ENCODE measurements at regions not wholly inside any gene's neighbourhood (a gene's known extent, or its start where the extent isn't known, plus 50 kb on each side); places are given as distances from the start of the nearest gene placed in this dataset.

DNA sequence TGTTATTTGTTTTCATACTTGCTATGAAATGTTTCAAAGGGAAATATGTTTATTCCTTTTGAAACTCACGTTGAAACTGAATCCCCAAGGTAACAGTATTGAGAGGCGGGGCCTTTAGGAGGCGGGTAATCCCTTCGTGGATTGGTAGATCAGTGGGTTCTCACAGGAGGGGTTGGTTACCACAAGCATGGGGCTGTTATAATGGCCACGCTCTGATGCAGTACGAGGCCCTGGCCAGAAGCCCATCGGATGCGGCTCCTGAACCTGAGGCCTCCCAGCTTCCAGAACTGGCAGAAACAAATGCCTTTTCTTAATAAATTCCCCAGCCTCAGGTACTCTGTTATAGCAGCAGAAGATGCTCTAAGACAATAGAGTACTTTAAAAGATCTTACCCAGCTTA, 135.7 kb downstream of the ASB1 start:
- no peak for DNase-seq

DNA sequence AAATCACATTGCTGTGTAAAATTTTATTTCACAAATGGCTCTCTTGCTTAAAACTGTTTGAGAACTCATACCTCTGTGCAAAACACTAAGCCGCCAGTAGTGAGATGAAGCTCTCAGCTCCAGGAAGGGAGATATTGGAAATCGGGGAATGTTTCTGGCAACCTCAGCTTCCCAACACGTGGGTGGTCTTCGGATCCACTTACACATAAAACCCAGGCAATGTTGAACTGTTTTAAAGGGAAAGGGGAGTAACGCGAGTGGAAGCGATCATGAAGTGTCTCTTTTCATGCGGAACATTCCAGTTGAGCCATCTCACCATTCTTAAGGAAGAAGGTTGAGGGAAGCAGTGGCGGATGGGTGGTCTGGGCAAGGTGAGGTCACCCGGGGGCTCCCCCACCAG, 136.8 kb downstream of the ASB1 start:
- no peak for DNase-seq

DNA sequence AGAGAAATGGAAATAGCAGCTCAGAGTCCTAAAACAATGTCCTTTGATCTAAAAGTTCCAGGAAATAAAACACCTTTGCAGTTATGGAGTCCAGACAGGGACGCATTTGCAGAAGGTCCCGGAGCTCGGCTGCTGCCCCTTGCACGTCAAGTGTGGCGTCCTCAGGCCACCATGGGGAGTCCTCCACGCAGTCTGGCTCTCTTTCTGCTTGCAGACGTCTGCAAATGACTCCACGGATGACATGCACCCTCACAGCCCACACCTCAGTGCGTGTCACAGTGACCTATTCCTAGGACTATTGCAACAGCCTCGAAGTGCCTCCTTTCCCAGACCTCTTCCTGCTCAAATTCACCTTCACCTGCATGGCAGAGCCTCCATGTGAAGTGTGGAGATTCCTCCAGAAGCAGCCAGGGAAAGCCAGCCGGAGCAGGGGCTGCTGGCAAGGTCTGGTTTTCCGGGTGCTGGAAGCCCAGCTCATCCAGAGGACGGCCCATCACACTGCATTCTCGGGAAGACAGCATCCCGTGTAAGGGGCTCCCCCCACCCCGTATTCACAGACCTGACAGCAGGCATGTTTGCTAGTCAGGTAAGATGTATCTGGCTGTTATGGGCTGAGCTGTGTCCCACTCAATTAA, 137.7 kb downstream of the ASB1 start:
- DNase-seq, result no peak

DNA sequence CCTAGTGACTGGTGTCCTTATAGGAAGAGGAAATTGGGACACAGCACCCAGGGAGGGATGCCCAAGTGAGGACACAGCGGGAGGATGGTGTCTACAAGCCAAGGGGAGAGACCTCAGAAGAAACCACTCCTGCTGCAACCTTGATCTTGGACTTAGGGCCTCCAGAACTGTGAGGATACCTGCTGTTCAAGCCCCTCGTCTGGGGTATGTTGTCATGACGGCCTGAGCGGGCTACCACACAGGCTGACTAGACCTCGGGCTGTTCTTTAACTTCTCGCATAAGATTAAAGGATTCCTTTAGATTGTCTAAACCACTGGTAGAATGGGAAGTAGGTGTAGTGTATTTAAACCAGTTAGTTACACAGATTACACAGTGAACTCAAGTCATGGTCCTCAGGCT, 138.3 kb downstream of the ASB1 start:
- DNase-seq, result no peak

DNA sequence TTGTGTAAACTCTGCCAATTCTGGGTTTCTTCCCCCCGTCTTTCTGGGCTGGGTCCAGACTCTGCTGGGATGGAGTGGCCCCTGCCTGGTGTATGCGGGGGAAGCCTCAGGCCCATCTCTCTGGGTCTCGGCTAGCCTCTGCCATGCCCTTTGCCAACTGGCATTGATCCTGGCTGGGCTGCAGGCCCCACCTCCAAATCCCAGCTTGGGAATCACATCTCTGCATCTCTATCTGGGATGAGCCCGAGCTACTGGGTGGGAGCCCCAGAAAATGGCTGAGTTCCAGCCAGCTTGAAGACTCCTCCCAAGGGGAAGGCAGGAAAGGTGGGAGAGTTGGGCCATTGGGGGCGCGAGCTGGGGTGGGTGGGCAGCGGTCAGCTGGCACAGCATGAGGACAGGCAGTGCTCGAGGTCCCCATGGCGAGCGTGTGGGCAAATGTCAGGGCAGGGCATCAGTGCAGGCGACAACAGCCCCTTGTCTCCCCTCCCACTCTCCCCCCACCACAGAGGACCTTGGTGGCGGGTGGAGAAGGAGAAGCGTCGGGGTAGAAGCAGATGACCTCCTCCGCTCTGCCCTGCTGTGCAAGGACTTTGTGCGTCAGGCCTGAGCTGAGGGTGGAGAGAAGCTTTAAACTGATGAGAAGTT, 139.4 kb downstream of the ASB1 start:
- DNase-seq, result no peak

DNA sequence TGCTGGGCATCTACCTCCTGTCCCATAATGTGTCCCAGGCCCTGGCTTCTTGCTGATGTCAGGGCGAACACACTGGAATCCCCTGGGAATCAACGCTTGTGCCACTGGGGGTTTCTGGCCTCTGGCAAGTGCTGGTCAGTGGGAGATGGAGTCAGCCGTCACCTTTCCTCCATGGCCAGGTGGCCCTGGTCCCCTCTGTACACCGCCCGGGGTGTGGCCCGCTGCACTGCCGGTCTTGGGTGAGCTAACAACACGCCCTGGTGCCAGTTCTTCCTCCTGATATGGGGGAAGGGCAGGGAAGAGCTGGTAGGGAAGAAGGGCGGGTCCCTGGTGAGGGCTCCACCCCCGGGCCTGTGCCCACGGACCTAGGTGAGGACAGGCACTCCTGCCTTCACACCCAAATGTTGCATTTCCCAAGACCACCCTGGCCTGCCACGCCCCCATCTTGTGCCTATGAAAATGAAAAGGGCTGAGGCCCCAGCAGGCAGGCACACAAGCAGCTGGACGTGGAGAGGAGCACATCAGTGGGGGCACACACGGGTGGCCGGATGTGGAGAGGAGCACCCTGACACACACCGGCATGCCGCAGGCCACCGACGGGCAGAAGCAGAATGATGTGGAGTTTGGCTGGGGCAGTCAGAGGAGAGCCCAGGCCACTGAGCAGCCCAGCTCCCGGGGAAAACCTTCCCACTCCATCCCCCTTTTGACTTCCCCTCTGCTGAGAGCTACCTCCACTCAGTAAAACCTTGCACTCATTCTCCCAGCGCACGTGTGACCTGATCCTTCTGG, 140.5 kb downstream of the ASB1 start:
- DNase-seq, result no peak

DNA sequence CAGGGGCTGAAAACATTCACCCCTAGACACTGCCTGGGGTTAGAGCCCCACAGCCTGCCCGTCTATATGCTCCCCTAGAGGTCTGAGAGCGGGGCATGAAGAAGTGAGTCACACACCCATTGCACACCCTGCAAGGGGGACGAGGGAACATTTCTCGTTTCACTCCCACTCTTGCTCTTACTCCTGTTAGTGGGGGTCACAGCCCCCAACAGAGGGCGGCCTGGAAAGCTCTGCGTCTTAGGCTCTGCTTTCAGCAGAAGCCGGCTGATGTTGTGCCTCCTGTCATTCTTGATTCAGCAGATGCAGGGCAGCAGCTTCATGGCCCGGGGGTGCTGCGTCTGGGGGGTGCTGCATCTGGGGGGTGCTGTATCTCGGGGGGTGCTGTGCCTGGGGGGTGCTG, 141.3 kb downstream of the ASB1 start:
- no peak for DNase-seq

DNA sequence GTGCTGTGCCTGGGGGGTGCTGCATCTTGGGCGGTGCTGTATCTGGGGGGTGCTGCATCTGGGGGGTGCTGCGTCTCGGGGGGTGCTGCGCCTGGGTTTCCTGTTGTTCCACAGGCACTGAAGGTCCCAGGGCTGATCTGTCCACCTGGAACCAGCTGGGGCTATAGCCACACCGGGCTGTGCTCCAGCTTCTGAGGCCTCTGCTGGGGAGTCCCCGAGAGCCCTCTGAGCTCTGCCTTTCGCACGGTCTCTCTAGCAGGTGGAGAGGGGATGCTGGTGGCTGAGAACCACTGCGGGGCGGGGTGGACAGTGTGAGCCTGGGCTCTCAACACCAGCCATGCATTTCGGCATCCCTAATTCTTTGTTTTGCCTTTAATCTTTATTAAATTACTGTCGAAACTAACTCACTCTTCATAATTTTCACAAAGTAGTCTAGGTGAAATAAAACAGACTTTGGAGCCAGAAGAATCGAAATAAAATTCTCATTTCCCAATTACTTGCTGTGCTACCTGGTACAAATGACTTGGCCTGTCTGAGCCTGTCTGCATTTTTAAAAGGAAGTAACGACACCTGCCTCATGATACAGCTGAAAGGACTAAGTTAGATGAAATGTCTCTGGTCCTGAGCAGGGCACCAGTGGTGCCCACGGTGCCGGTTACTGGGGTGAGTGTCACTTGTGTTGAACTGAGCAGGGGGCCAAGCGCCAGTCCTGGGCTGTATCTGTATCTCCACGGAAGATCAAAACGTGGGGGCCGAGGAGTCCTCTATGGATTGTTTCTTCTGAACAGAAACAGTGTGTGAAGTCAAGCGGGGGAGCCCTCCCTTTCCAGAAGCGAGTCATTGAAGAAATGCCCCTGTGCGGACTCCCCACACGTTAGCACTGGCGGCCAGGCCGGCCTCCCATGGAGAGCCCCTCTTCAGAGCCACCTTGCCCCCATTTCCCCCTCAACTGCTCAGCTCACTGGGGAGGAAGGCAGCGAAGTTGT, 142.0 kb downstream of the ASB1 start:
- DNase-seq, result no peak

DNA sequence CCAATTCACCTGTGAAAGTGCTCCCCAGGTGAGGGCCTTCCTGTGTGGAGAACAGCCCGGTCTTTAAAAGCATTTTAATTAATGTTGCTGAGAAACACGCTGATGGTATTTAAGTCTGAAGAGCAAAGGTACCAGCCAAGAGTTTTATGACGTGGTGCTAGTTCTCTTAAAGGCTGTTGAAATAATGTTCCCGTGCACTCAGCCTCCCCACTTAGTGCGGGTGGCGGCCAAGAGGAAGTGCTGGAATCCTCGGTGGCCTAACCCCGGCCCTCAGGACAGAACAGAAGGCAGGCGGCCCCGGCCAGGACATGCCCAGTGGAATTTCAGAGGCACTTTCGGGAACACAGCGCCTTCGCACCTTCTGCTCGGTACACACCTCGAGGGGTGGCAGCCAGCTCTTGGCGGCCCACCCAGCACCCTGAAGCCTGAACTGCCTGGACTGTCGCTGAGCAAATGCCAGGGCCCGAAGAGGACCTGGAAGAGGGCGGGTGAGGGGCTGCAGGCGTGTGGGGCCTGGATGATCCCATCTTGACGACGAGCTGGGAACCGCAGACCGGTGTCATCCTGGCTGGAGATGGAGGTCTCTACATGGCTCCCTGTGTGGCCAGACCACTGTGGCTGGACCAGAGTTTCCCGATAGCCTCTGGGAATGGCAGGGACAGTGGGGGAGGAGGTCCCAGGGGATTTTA, 142.9 kb downstream of the ASB1 start:
- no peak for DNase-seq

DNA sequence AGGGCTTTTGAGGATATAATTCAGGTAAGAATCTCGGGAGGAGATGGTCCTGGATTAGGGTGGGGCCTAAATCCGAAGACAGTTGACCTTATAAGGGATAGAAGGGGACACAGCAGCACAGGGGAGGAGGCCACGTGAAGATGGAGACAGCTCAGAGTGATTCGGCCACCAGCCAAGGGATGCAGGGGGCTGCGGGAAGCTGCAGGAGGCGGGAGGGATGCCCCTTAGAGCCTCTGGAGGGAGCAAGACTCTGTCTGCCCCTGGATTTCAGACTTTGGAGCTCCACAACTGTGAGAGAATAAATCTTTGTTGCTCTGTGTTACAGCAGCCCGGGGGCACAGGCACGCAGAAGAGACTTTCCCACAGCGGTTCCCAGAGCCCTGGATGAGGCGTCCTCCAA, 143.7 kb downstream of the ASB1 start:
- DNase-seq, result no peak

DNA sequence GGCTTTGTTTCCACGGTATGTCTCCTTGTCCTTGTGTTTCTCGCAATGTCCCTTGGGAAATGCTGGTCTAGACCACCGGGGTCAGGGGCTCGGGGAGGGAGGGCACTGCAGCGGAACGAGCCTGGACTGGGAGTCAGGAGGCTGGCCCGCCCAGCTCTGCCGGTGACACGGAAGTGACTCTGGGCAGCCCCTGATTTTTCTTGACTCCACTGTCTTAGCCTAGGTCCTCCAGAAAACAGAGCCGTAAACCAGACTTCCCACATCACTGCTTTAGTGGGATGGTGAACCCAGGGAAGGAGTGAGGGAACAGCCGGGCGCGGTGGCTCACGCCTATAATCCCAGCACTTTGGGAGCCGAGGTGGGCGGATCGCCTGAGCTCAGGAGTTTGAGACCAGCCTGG, 144.2 kb downstream of the ASB1 start:
- no peak for DNase-seq

DNA sequence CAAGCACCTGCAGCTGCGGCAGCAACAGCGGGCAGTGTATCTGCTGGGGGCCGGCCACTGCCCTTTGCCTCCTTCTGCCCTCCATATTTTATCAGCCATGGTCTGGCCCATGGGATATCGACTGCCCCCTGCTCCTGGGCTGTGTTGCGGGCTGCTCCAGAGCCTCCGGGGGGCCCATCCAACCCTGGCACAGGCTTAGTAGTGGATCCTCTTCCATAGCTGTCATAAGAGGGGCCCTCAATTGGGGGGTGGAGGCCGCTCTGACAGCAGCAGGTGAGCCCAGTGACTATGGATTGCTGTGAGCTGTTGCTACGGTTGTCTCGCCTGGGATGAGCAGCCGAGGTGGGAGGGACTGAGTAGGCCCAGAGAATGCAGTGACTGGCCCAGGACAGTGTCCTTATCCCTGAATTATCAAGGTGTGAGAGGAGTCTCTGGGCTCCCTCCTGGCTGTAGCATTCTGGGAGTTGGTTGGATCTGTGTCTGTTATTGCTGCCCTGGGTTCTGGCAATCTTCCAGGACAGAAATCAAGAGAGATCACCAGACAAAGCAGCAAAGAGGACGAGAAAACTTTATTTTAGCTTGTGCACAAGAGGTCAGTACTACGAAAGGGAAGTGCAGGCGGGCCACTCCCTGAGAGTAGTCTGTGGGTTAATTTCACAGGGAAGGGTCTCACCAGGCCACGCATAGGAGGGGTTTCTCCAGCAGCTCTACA, 145.1 kb downstream of the ASB1 start:
- DNase-seq, result no peak

DNA sequence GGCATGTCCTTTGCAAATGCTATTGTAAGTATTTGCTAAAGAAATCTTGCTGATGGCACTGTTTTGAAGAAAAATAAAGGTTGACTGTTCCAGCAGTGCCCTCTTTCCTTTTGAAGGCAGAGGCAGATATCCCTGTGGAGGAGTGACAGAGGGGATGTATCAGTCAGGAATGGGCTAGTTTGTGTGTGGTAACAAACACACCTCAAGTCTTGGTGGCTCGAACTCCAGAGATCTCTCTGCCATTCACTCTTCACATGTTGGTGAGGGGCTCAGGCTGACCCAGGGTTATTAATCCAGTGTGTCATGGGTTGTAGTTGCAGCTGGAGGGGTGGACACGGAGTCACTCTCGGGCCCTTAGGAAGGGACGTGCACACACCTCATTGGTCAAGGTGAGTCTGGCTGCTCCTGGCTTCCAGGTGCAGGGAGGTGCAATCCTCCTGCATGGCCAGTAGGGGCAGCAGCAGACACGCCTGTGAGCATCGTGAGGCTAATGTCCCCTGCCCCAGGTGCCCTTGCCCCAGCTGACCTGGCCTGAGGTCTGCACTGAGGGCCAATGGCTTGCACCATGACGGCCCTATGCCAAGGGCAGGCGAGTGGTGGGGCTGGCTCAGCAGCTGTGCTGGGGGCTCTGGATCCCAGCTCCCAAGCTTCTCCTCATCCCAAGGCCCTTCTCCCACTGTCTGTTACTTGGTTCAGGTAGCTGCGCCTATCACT, 146.5 kb downstream of the ASB1 start:
- no peak for DNase-seq

DNA sequence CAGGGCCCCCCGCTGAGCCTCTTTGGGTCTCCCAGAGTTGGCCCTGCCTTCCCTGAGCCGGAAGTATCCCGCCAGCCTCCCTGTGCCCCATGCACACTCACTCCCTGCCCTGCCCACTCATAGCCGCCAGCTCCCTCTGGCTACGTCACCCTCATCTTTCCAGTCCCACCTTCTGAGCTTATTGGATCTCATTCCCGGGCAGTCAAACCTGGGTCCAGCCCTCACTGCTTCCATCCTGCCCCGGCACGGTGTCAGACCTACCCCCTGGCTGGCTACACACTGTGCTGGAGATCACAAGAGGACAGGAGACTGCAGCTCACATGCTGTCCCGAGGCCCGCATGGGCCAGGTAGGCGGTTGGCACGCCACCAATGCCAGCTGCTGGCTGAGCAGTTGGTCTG, 147.2 kb downstream of the ASB1 start:
- no peak for DNase-seq

DNA sequence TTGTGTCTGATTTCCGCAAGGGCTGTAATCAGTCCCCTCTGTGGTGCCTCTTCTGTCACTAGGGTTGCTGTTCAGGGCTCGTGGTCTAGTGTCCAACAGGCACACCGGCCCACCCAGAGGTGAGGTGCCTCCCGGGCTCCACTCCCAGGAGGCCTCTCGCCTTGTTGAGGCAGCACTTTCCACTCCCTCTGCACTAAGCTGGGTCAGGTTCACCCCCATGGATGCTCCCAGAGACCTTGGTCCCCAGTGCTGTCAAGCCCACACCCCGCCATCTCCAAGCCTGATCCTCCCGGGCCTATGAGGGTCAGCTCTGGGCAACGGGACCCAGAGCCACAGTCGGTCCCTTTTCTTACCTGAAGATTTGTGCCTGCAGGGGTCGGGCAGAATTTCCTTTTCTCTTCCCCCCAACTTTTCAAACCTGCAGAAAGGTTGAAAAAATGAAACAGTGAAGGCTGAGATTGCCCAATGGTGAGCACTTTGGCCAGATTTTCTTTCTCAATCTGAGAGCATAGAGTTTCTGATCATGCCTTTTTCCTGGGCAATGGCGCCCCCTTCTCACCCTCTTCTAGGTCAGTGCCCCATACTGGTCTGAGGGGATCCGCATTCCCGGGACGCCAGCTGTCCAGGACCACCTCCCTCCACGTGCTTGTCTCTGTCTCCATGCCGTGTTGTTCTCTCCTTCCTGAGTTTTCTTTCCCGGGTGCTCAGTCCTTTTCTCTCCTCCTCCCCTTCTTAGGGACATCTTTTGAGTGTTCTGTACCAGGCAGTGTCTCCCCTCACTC, 148.0 kb downstream of the ASB1 start:
- DNase-seq, result no peak

DNA sequence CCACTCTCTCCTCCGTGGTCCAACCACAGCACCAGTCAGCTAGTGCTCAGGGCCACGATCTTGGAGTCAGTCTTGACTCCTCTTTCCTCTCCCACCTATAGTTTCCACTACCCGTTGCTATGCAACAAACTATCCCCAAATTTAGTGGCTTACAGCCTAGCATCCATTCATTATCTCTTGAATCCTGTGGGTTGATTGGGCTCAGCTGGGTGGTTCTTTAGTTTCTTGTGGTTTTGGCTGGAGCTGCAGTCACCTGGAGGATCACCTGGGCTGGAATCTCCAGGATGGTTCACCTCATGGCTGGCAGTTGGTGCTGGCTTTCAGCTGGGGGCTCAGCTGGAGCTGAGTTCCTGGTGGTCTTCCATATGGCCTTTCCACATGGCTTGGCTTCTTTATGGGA, 149.9 kb downstream of the ASB1 start:
- DNase-seq, result no peak

DNA sequence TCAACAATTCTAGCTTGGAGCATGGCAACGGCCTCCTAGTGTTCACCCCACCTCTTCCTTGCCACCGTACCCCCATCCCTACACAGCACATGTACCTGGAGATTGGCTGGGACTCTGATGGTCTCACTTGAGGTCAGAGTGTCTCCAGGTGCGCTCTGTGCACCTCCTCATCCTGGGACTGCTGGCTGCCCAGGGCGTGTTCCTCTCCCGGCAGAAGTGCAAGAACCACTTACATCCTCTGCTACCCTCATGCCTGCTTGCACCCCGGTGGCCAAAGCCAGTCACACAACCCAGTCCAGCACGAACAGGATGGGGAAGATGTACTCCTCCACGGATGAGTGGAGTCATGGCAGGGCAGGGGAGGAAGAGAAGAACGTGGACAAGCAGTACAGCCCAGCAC, 151.5 kb downstream of the ASB1 start:
- DNase-seq, result no peak

DNA sequence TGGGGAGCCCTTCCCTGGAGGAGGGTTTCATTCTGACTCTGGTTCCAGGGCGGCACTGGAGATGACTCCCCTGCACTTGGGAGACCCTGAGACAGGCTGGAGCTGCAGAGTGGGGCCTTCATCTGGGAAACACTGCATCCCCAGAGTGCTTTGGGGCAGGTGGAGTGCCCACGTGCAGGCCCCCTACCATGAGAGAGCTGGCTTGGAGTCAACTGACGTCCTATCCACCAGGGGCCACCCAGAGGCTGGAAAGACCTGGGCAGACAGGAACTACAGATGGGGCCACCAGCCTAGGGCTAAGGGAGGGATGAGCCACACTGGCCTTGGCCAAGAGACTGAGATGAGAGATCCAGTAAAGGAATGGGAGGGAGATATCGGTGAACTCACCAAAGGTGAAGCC, 153.8 kb downstream of the ASB1 start:
- DNase-seq, result no peak

DNA sequence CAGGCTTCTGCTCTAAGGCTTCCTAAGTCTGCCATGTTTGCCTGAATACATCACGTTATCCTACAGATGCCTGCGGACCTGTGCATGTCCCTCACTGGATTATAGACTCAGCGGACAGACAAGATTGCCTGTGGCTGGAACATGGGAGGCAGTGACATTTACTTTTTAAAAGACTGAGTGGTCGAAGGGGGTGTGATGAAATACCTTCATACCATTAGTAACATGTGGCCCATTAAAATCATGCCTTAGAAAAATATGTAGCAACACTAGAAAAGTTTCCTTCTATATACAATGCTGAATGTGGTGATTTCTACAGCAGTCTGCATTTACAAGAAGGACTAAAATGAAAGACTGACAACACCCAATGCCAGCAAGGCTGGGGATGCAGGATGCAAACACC, 154.4 kb downstream of the ASB1 start:
- DNase-seq, result no peak

DNA sequence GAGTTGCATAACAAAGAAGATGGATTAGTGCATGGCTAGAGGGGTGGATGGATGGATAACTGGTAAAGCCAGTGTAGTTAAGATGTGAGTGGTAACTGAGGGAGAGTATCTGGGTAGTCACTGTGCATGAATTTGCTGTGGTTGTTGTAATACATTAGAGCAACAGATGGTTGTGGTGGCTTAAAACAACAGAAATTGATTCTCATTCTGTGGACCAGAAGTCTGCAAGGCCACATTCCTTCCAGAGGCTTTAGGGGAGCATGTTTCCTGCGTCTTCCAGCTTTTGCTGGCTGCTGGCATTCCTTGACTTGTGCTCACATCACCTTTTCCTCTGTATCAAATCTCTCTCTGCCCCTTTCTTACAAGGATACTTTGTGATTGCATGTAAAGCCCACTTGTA, 155.4 kb downstream of the ASB1 start:
- no peak for DNase-seq
